ENCODE measurements at regions not wholly inside any gene's neighbourhood (a gene's known extent, or its start where the extent isn't known, plus 50 kb on each side); places are given as distances from the start of the nearest gene placed in this dataset.

DNA sequence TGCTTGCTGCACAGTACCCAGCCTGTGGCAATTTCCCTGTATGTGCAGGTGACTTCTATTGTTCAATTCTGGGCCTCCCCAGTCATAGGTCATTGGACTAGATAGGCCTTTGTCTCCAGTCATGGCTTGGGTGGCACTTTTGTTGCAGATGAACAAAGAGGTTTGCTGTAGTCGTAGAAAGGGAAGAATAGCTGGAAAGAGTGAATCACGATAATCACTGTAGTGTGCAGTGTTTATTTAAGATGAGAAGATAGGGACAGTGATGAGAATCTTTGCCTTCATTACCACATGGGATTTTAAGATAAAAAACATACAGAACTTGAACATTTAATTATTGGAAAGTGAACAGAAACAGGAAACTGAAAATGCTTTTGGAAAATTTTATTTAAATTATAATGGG, 156.1 kb upstream of the CYRIA start:
- no peak for TF ChIP-seq POLR2A (IDR thresholded peaks at IDR 0.05; ENCODE audit: low read depth, low read length)
- no peak for TF ChIP-seq TAF1 (IDR thresholded peaks at IDR 0.05; ENCODE audit: borderline replicate concordance, low read depth, low read length)
- TF ChIP-seq POLR2AphosphoS5 (IDR thresholded peaks at IDR 0.05; ENCODE audit: low read depth, low read length): no peak

Data from GM12892 (cell line).